HG02938 (cell line): ENCODE measurements at regions not wholly inside any gene's neighbourhood (a gene's known extent, or its start where the extent isn't known, plus 50 kb on each side); places are given as distances from the start of the nearest gene placed in this dataset.

ENCODE experiments used
- ATAC-seq: cut with Tn5 transposase; IDR thresholded peaks from one replicate; pipeline ENCODE4 v1.9.1; 2021; ENCODE audit warnings: mild to moderate bottlenecking, moderate library complexity; ENCODE audit not compliant: unreplicated experiment

- no peak for ATAC-seq
Observed at GRCh38 chr2:2758793-2759367, 427.8 kb upstream of the MYT1L start.

- ATAC-seq, result peak; percentile 80
Observed at GRCh38 chr2:2757764-2758163, 426.7 kb upstream of the MYT1L start.

GRCh38 chr2:2756886-2757285 is 425.8 kb upstream of the MYT1L start:
- no peak for ATAC-seq

- no peak for ATAC-seq
Observed at GRCh38 chr2:2755990-2756389, 424.9 kb upstream of the MYT1L start.

GRCh38 chr2:2754940-2755339 is 423.9 kb upstream of the MYT1L start:
- no peak for ATAC-seq

- ATAC-seq, result no peak
Observed at GRCh38 chr2:2751715-2752315, 420.7 kb upstream of the MYT1L start.

GRCh38 chr2:2750867-2751714 is 420.0 kb upstream of the MYT1L start:
- ATAC-seq, result no peak

- no peak for ATAC-seq
Observed at GRCh38 chr2:2749206-2749598, 418.1 kb upstream of the MYT1L start.

- no peak for ATAC-seq
Observed at GRCh38 chr2:2748399-2749205, 417.5 kb upstream of the MYT1L start.

- ATAC-seq, result no peak
Observed at GRCh38 chr2:2747797-2748301, 416.8 kb upstream of the MYT1L start.

GRCh38 chr2:2746731-2747130 is 415.7 kb upstream of the MYT1L start:
- no peak for ATAC-seq

GRCh38 chr2:2744958-2745715 is 414.1 kb upstream of the MYT1L start:
- ATAC-seq, result no peak

GRCh38 chr2:2744107-2744506 is 413.0 kb upstream of the MYT1L start:
- ATAC-seq, result no peak

- ATAC-seq, result no peak
Observed at GRCh38 chr2:2743164-2743571, 412.1 kb upstream of the MYT1L start.

GRCh38 chr2:2742726-2743125 is 411.7 kb upstream of the MYT1L start:
- no peak for ATAC-seq

GRCh38 chr2:2740238-2740775 is 409.2 kb upstream of the MYT1L start:
- ATAC-seq, result no peak

GRCh38 chr2:2739231-2739795 is 408.2 kb upstream of the MYT1L start:
- ATAC-seq, result no peak

- no peak for ATAC-seq
Observed at GRCh38 chr2:2738684-2739083, 407.6 kb upstream of the MYT1L start.

GRCh38 chr2:2738276-2738675 is 407.2 kb upstream of the MYT1L start:
- no peak for ATAC-seq

GRCh38 chr2:2735041-2735440 is 404.0 kb upstream of the MYT1L start:
- no peak for ATAC-seq
